Jurkat, Clone E6-1 (cell line): ENCODE measurements at regions not wholly inside any gene's neighbourhood (a gene's known extent, or its start where the extent isn't known, plus 50 kb on each side); places are given as distances from the start of the nearest gene placed in this dataset.
A peak's percentile ranks its signal among the peaks of the same experiment; 100 is the strongest.

Experiments
- DNase-seq: peaks from one replicate; pipeline ENCODE4 v3.0.0-alpha.2; 2011; ENCODE audit warnings: low read depth, low spot score
- H3K4me3 ChIP-seq: 2 replicates; pipeline ENCODE4 v1.5.1; 2011; ENCODE audit warnings: mild to moderate bottlenecking, low read length, control low read depth, moderate library complexity

DNA sequence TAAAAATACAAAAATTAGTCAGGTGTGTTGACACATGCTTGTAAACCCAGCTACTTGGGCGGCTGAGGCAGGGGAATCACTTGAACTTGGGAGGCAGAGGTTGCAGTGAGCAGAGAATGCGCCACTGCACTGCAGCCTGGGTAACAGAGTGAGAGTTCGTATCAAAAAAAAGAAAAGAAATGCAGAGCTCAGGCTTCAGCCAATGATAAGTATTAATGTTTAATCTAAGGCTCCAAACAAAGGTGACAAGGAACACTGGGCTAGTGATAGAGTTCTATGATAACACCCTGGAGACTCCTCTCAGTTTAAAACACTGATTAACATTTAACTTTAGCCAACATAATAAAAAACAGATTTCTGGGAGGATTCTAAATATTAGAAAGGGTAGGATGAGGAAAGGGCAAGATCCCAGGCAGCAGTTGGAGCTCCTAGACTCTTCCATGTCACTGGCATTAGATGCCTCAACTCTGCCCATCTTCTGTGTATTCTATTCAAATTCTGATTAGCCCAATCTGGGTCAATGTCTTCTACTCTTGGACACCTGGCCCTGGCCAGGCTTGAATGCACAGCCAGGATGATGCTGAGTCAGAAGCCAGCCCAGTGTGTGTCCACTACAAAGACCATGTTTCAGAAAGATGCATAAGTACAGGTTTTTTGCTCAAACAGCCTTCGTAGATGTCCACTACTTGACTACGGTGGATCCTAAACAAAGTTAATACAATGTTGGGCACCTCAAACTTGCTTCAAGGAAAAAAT, 91.0 kb upstream of the FAM169A start:
- DNase-seq, result no peak
- no peak overlapping the region for H3K4me3 ChIP-seq

DNA sequence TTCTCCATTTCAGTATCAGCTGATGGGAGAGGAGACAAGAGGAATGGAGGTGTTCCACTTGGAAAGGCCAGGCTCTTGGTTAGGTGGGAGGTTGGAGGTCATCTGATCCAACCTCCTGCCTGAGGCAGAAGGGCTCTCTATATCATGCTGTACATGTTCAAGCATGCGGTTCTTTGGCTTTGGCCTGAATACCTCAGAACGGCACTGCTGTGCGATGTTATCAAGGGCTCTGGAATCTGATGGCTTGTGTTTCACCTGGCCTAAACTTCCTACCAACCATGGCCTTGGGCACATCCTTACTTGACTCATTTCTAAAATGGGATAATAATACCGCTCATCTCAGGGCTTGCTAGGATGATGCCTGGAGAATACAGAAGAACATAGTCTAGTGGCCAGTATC, 90.1 kb upstream of the FAM169A start:
- H3K4me3 ChIP-seq, result no peak overlapping the region
- DNase-seq, result no peak

DNA sequence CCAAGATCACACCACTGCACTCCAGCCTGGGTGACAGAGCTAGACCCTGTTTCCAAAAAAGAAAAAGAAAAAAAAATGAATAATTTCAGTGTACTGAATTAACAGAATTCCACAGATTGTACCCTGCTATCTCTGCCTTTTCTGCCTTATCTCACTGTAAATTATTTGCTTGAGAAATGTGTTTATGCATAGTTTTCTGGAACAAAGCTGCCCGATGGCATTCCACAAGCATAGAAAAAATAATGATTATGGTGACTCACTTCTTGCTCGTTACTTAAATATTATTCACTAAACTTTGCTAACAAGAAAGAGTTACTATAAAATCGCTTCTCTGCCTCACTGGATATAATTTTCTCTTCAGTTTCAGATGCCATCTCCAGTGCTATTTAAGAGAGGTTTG, 88.7 kb upstream of the FAM169A start:
- no peak for DNase-seq
- no peak overlapping the region for H3K4me3 ChIP-seq

DNA sequence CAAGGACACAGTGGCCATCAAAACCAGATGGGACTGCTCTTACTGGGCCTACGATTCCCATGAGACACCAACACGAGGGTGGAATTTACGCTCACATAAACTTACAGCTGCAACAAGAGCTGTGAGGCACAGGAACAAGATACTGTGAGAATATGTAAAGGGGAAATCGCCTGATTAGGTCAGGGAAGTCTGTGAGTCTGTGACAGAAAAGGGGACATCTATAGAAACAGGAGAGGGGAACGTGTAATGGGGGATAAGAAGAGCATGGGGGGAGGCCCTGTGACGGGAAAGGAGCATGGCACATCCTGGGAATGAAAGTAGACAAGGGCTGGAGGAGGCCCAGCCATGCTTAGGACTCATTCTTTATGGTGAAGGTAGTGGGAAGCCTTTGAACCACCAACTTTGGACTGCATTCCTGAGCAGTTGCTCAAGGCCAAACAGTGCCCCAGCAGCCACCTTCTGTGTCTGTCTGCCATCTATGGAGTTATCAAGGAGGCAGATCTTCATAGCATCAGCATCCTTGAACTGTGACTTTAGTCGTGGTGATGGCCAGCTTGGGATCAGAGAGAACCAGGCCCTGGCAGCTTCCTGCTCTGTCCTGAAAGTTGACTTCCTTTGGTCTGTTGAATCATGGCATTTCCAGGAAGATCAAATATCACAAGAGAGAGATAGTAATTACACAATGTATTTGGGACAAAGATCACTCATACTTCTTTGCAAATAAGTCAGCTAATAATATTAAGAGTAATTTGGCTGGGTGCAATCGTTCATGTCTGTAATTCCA, 87.9 kb upstream of the FAM169A start:
- H3K4me3 ChIP-seq, result no peak overlapping the region
- no peak for DNase-seq

DNA sequence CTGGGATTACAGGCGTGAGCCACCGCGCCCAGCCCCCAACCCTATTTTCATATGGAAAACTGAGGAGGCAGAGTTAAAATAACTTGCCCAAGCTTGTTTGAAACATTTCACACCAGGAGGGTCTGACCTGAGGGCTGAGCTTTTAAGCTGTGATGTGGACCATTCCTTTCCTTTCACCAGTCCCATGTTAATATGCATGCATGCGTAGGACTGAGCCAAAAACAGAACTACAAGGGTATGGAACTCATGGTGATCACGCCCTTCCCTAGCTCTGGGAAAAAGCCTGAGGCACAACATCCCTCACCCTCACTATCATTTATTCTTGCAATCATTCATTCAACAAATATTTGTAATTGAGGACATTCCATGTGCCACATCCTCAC, 87.4 kb upstream of the FAM169A start:
- H3K4me3 ChIP-seq, result no peak overlapping the region
- no peak for DNase-seq

DNA sequence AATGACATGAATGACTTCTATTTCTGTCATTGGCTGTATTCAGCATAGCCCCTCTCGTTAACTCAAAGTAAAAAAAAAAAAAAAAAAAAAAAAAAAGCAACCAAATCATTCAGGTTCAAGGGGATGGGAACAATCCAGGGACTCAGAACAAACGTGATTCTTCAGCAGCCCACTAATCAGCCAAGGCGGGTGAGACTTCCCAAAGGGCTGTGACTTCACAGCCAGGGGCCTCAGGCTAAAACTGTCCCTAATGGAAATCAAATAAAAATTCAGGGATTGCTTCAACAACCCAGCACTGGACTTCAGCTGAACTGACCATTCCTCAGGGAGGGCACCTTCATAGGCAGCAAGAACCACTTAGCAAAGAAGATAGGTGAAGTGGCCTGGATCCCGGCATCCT, 86.2 kb upstream of the FAM169A start:
- DNase-seq, result no peak
- H3K4me3 ChIP-seq, result no peak overlapping the region

DNA sequence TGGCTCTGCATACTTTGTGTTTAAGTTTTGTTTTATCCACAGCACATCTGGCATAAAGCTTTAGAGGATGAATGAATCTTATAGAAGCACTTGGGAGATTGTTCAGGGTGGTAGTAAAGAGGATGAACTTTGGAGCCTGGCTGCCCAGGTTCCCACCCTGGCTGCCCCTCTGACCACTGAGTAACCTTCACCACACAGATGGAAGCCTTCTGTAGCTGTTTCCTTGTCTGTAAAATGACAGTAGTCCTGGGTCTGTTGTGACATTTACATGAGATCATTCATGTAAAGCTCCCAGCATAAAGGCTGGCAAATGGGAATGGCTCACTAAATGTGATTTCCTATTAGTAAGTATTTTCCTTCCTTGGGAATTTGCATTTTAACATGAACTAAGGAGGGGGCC, 85.7 kb upstream of the FAM169A start:
- H3K4me3 ChIP-seq, result no peak overlapping the region
- no peak for DNase-seq

DNA sequence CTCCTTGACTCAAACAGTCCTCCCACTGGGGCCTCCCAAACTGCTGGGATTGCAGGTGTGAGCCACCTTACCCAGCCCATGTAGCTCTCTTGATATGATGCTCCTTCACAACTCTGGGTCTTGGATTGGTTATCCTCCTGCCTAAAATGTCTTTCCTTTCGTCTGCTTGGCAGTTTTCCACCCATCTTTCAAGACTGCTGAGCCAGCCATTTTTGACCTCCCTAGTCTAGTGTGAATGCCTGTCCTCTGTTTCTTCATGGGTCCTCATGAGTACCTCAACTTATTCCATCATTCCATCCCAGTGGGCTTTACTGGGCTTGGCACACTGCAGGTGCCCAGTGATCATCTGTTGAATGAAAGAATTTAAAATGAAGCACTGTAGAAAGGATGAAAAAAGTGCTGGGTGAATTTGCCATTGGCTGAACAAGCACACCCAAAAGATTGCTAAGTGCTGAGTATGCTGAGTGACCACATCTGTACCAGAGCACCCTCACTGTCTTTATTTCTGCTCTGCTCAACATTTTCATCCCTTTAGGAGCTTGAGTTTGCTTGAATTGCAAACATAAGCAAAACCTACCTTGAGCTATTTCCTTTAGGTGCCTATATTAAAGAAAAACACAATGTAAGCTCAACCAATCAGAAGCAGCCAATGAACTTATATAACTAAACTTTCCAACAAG, 84.8 kb upstream of the FAM169A start:
- H3K4me3 ChIP-seq, result no peak overlapping the region
- DNase-seq, result no peak

DNA sequence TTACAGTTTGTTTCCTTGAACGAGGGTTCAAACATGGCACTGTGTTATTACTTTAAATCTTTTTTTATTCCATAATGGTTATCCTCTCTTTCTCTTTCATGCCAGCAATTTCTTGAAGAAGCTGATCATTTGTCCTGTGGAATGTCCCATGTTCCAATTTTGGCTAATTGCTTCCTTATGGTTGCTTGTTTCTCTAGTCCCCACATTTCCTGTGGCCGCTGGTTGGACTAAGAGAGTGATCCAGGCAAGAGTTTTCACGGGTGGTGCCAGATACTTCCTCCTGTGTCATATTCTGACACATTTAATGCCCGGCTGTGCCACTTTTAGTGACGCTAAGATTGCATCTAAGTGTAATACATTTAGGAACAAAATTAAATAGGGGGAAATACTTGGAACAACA, 83.8 kb upstream of the FAM169A start:
- no peak overlapping the region for H3K4me3 ChIP-seq
- DNase-seq, result no peak

DNA sequence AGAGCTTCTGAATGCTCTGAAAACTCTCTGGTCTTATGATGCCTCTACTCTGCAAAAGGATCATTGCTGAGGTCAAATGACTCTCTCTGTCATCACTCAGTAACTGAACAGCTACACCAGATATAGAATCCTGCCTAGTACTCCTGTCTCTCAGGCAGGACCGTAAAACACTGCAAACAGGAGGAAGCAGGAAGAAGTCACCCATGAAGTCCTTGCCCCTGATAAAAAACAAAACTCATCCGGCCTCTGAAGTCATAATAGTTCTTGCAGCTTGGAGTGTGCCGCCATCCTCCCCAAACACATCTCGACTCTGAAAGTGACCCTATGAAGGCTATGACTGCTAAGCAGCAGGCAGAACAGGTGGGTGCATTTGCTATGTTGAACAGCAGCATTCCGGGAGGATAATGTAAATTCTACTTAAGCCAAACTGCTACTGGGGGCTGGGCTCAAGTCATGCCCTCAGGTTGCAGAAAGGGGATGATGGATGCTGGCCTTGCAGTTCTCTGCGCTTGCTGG, 81.9 kb upstream of the FAM169A start:
- no peak overlapping the region for H3K4me3 ChIP-seq
- DNase-seq, result no peak

DNA sequence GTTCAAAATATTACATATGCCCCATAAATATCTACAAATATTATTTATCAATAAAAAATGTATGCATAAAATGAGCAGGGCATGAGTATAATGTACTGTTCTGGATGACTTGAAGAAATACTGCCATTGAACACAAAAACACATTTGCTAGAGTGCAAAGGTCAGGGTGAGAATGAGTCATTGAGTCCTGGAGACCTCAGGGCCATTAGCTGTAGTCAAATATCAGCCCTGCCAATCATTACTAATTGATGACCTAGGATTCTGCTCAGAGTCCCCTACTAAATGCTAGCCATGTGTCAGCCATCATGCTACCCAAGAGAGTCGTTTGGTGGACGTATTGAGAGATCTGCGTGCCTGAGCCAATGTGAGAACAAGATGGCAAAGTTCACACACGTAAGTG, 80.3 kb upstream of the FAM169A start:
- H3K4me3 ChIP-seq, result no peak overlapping the region
- no peak for DNase-seq

DNA sequence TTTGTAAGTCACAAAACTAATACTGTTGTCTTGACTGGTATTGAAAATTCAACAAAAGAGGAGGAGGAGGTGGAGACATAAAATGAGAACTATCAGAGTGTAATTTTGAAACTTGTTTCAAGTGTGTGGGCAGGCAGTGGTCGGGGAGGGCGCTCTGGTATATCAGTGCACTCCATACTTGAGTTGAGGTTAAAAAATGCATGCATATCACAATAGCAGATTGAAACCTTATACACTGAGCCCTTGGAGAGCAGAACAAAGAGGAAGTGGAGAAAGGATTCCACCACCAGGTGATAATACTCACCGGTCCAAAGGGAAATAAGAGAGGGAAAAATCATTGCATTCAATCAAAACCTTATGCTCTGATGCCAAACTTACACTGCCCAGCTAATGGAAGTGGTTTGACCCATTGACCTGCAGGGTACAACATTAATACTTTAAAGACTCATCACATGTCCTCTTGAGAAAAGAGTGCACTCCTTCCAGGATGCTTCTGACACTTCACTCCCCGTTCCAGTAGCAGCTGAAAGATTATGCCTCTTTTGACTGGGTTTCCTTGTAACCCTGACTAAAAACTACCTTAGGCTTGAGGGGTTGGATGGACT, 79.5 kb upstream of the FAM169A start:
- no peak for DNase-seq
- no peak overlapping the region for H3K4me3 ChIP-seq

DNA sequence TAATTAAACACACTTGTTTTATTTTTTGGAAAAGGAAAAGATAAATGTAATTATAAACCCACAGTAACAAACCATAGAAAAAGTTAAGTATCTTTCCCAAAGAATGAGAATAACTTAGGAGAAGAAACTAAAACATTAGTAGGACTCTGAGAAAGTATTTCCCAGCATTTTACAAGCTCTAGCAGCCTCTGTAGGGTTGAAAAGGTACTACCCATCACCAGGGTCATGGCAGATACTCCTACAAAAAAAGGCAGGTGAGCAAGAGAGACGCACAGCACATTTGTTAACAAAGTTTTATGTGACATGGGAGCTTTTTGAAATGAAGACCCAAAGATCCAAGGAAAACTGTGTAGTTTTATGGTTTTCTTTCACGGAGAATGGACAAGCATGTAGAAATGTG, 77.7 kb upstream of the FAM169A start:
- no peak for DNase-seq
- no peak overlapping the region for H3K4me3 ChIP-seq

DNA sequence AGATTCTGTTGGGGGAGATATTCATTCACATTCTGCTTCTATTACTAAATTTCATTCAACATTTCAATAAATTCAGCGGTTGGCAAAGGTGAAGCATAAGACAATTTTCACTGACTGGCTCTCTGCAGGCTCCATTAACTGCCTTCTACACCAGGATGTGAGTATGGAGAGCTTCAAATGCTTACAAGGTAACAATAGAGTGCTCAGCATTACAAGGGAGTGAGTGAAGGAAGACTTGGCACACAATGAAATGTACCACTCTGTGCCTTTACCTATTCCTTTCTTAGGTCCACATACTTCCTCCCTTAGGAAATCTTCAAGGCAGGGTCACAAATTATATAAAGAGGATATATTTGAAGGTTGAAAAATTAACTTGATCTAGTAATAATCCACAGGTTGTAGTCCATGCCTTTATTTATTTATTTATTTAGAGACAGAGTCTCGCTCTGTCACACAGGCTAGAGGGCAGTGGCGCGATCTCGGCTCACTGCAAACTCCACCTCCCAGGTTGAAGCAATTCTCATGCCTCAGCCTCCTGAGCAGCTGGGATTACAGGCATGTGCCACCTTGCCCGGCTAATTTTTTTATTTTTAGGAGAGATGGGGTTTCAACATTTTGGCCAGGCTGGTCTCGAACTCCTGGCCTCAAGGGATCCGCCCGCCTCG, 76.6 kb upstream of the FAM169A start:
- no peak overlapping the region for H3K4me3 ChIP-seq
- DNase-seq, result no peak

DNA sequence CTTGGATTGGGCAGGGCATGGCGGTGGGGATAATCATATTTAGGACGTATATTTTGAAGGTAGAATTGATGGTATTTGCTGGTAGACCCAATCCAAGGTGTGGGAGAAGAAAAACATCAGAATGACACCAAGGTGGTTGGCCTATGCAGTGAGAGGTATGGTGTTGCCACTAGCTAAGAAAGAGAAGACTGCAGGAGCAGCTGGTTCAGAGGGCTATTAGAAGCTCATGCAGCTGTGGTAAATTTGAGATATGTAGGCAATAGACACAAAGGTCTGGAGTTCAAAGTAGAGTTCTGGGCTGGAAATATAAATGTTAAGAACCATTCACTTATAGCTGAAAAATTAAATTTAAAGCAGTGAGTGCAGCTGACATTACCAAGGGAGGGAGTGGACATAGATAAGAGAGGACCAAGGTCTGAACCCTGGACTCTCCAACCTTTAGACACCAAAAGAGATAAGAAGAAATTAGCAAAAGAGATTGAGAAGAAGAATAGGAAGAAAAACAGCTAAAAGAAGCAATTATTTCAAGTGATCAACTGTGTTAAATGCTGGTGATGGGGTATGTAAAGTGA, 74.7 kb upstream of the FAM169A start:
- DNase-seq, result no peak
- no peak overlapping the region for H3K4me3 ChIP-seq

DNA sequence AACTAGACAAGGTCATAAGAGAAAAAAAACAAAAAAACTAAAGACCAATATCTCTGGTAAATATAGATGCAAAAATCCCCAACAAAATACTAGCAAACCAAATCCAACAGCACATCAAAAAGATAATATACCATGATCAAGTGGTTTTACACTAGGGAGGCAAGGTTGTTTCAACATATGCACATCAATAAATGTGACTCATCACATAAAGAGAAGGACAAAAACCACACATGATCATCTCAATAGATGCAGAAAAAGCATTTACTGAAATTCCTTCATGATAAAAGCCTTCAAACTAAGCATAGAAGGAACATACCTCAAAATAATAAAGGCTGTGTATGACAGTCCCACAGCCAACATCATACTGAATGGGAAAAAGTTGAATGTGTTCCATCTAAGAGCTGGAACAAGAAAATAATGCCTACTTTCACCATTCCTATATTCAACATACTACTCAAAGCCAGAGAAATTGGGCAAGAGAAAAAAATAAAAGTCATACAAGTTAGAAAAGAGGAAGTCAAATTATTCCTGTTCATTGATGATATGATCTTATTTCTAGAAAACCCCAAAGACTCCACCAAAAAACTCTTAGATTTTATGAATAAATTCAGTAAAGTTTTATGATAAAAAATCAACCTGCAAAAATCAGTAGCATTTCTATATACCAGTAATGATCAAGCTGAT, 72.2 kb upstream of the FAM169A start:
- DNase-seq, result peak; percentile 40
- H3K4me3 ChIP-seq, result no peak overlapping the region

DNA sequence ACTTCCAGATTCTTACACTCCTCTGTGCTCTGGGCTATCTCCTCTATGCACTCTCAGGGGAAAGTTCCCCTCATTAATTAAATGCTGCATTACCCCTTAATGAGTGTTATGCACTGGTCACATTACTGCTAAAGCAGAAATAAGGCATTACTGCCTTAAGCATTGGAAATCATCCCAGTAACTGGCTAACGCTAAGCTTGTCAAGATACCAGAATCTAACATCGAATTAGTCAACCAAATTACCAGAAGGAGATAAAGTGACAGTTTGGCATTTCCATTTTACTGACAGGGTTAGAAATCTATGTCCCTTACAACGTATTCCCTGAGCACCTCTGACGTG, 69.5 kb upstream of the FAM169A start:
- no peak for DNase-seq
- peak overlapping the region; percentile 45 for H3K4me3 ChIP-seq

DNA sequence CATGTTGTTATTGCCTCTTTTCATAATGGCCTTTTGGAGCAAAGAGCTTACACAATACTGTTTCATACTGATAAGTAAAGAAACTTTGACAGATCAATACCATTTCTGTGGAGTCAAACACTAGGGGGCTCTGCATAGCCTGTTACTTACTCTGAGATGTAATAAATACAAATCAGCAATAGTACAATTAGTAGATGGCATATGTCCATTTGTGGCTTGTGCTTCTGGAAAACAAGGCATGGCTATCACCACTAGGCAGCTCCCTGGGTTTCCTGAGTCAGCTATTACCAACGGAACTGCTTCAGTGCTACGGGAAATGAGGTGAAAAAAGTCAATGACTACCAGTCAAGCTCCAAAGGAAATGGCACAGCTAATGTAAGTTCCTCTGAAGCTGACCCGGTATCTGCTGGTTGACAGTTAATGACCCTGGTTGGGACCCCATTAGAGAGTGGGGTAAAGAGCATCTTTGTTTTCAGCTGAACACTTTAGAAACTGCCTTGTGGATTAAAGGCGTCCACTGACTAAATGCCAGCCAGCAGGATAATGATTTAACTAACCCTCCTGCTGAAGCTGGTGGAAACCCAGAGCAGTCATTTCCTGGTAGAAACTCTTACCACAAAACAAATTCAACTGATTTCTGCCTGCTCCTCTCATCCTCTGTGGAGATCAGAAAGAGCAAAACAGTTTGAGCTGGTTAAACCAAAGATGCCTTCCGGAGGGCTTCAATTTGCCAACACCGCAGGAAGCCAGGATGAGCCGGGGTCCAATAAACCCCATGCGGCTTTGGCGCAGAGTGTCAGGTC, 69.0 kb upstream of the FAM169A start:
- H3K4me3 ChIP-seq, result peak overlapping the region; percentile 45
- peak; percentile 85 for DNase-seq
